Panc1 (cell line): ENCODE measurements at regions not wholly inside any gene's neighbourhood (a gene's known extent, or its start where the extent isn't known, plus 50 kb on each side); places are given as distances from the start of the nearest gene placed in this dataset.

Experiments
- CTCF ChIP-seq: fragments of 450-650 bp; IDR thresholded peaks from 2 replicates; pipeline ENCODE4 v1.5.1; 2017; ENCODE audit warnings: mild to moderate bottlenecking
- POLR2AphosphoS5 ChIP-seq: IDR thresholded peaks from 2 replicates; pipeline ENCODE4 v1.6.1; 2012; ENCODE audit warnings: mild to moderate bottlenecking, low read depth, low read length, moderate library complexity
- REST ChIP-seq, 2 experiments: IDR thresholded peaks; 2 replicates each; pipeline ENCODE4 v1.6.1; 2011 to 2012; ENCODE audit warnings: low read depth in 2 of 2, control low read depth in 1 of 2, low read length in 1 of 2, mild to moderate bottlenecking in 1 of 2, moderate library complexity in 1 of 2; ENCODE audit not compliant: insufficient read depth in 1 of 2

DNA sequence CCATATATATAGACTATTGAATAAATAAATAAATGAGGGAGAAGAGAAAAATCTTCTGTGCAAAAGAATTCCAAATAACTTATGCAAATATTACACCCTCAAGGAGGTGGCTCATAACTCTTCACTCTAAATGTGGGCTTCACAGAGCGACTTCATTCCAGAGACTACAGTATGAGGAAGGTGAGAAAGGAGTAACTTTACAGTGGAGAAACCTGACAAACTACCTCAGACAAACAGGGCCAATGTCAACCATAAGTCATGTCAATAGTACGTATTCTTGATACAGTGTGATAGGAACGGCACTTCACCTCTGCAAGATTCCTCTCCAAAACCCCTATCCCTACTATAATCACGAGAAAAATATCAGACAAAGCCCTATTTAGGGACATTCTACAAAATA lies 158.4 kb upstream of the NAMPT start:
- no peak for TF ChIP-seq CTCF
- no peak for TF ChIP-seq REST (IDR thresholded peaks at IDR 0.05; ENCODE audit: insufficient read depth in 1 of 2, low read depth in 2 of 2, low read length in 1 of 2)
- TF ChIP-seq POLR2AphosphoS5: no peak
